ENCODE measurements at regions not wholly inside any gene's neighbourhood (a gene's known extent, or its start where the extent isn't known, plus 50 kb on each side); places are given as distances from the start of the nearest gene placed in this dataset.

GRCh38 chr15:58235961-58236360, 97.8 kb downstream of the AQP9 start:
- no peak for DNase-seq

- DNase-seq, result no peak
These were observed 102.2 kb downstream of the AQP9 start for GRCh38 chr15:58240191-58240932.

- no peak for DNase-seq
These were observed 103.7 kb downstream of the AQP9 start for GRCh38 chr15:58241872-58242271.

GRCh38 chr15:58243070-58243469, 104.9 kb downstream of the AQP9 start:
- no peak for DNase-seq

- no peak for DNase-seq
These were observed 106.4 kb downstream of the AQP9 start for GRCh38 chr15:58244536-58244935.

GRCh38 chr15:58246041-58246440, 107.9 kb downstream of the AQP9 start:
- no peak for DNase-seq

GRCh38 chr15:58247855-58248842, 110.0 kb downstream of the AQP9 start:
- DNase-seq, result peak; percentile 68

GRCh38 chr15:58249646-58250312, 111.6 kb downstream of the AQP9 start:
- peak; percentile 9 for DNase-seq

- no peak for DNase-seq
These were observed 114.6 kb downstream of the AQP9 start for GRCh38 chr15:58252586-58253323.

GRCh38 chr15:58257776-58258325, 119.7 kb downstream of the AQP9 start:
- DNase-seq, result no peak

GRCh38 chr15:58258501-58259292, 120.5 kb downstream of the AQP9 start:
- DNase-seq, result no peak

- DNase-seq, result no peak
These were observed 122.1 kb downstream of the AQP9 start for GRCh38 chr15:58260205-58260724.

- no peak for DNase-seq
These were observed 122.6 kb downstream of the AQP9 start for GRCh38 chr15:58260725-58261267.

GRCh38 chr15:58261368-58261767, 123.2 kb downstream of the AQP9 start:
- no peak for DNase-seq

GRCh38 chr15:58264053-58264971, 126.1 kb downstream of the AQP9 start:
- no peak for DNase-seq

- no peak for DNase-seq
These were observed 128.9 kb downstream of the AQP9 start for GRCh38 chr15:58267051-58267450.

- DNase-seq, result no peak
These were observed 130.6 kb downstream of the AQP9 start for GRCh38 chr15:58268746-58269267.

- peak; percentile 83 for DNase-seq
These were observed 131.6 kb downstream of the AQP9 start for GRCh38 chr15:58269455-58270414.
